ENCODE measurements at regions not wholly inside any gene's neighbourhood (a gene's known extent, or its start where the extent isn't known, plus 50 kb on each side); places are given as distances from the start of the nearest gene placed in this dataset.

DNA sequence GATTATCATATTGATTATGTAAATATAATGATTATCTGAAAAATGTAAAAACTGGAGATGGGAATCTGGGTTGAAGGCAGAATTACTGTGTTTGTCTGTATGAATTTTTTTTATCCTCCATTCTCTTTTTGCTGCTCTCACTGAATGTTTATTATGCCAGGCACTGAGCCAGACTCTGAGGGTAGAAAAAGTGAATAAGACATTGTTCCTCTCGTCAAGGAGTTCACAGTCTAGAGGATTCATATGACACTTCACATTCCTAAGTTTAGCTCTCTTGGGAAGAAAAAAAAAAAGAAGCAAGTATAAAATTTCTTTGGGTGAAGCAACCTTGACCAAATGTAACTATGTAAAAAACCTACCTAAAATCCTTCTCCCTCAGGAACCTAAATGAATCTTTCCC, 120.9 kb upstream of the LMO3 start:
- TF ChIP-seq, protein P1, sequence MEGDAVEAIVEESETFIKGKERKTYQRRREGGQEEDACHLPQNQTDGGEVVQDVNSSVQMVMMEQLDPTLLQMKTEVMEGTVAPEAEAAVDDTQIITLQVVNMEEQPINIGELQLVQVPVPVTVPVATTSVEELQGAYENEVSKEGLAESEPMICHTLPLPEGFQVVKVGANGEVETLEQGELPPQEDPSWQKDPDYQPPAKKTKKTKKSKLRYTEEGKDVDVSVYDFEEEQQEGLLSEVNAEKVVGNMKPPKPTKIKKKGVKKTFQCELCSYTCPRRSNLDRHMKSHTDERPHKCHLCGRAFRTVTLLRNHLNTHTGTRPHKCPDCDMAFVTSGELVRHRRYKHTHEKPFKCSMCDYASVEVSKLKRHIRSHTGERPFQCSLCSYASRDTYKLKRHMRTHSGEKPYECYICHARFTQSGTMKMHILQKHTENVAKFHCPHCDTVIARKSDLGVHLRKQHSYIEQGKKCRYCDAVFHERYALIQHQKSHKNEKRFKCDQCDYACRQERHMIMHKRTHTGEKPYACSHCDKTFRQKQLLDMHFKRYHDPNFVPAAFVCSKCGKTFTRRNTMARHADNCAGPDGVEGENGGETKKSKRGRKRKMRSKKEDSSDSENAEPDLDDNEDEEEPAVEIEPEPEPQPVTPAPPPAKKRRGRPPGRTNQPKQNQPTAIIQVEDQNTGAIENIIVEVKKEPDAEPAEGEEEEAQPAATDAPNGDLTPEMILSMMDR (IDR thresholded peaks at IDR 0.05; ENCODE audit: low read length) = no peak
- TF ChIP-seq EZH2 (IDR thresholded peaks at IDR 0.05; ENCODE audit: borderline replicate concordance, low read length) = no peak
